HTR-8/SVneo (cell line): ENCODE measurements at regions not wholly inside any gene's neighbourhood (a gene's known extent, or its start where the extent isn't known, plus 50 kb on each side); places are given as distances from the start of the nearest gene placed in this dataset.
"Not testable (repeated sequence)": the region's sequence is repeated elsewhere in the genome, so short reads cannot be mapped to it uniquely, and the experiment has no call there.

Source experiments
- DNase-seq: peaks from one replicate; pipeline ENCODE4 v3.0.0; 2011; ENCODE audit warnings: low spot score, mixed read lengths; ENCODE audit not compliant: insufficient read length
- FAIRE-seq: peaks from 2 replicates; lab custom pipeline; 2011; peaks lifted over from hg19 to GRCh38; lab: Jason Lieb, UNC

GRCh38 chr4:124862261-124862660 lies 149.7 kb upstream of the ANKRD50 start:
- DNase-seq (no peak), FAIRE-seq (no peak)

- DNase-seq (no peak), FAIRE-seq (no peak)
These were observed 149.2 kb upstream of the ANKRD50 start for GRCh38 chr4:124861761-124862160.

- no peak for FAIRE-seq
- DNase-seq, result no peak
These were observed 142.4 kb upstream of the ANKRD50 start for GRCh38 chr4:124854968-124855367.

GRCh38 chr4:124851741-124852140 lies 139.2 kb upstream of the ANKRD50 start:
- no peak for DNase-seq
- no peak for FAIRE-seq

- FAIRE-seq (no peak), DNase-seq (no peak)
These were observed 133.8 kb upstream of the ANKRD50 start for GRCh38 chr4:124846306-124846705.

GRCh38 chr4:124839786-124840390 lies 127.4 kb upstream of the ANKRD50 start:
- FAIRE-seq (no peak), DNase-seq (no peak)

GRCh38 chr4:124833831-124834505 lies 121.4 kb upstream of the ANKRD50 start:
- FAIRE-seq, result no peak
- no peak for DNase-seq

GRCh38 chr4:124828382-124828781 lies 115.8 kb upstream of the ANKRD50 start:
- DNase-seq (no peak), FAIRE-seq (no peak)

GRCh38 chr4:124817531-124817930 lies 105.0 kb upstream of the ANKRD50 start:
- DNase-seq, result no peak
- FAIRE-seq, result no peak

- DNase-seq, FAIRE-seq: not testable (repeated sequence)
These were observed 99.7 kb upstream of the ANKRD50 start for GRCh38 chr4:124812203-124812602.

GRCh38 chr4:124810827-124811226 lies 98.3 kb upstream of the ANKRD50 start:
- no peak for FAIRE-seq
- DNase-seq, result no peak

GRCh38 chr4:124807421-124807820 lies 94.9 kb upstream of the ANKRD50 start:
- no peak for FAIRE-seq
- DNase-seq, result no peak

- FAIRE-seq (no peak), DNase-seq (no peak)
These were observed 93.9 kb upstream of the ANKRD50 start for GRCh38 chr4:124806403-124806802.

- FAIRE-seq (no peak), DNase-seq (no peak)
These were observed 92.1 kb upstream of the ANKRD50 start for GRCh38 chr4:124804584-124804983.

GRCh38 chr4:124804041-124804440 lies 91.5 kb upstream of the ANKRD50 start:
- DNase-seq (no peak), FAIRE-seq (no peak)

- FAIRE-seq, result no peak
- DNase-seq, result no peak
These were observed 91.1 kb upstream of the ANKRD50 start for GRCh38 chr4:124803641-124804040.

GRCh38 chr4:124803026-124803425 lies 90.5 kb upstream of the ANKRD50 start:
- DNase-seq (no peak), FAIRE-seq (no peak)

- DNase-seq (no peak), FAIRE-seq (no peak)
These were observed 84.7 kb upstream of the ANKRD50 start for GRCh38 chr4:124797223-124797622.

GRCh38 chr4:124790471-124790870 lies 77.9 kb upstream of the ANKRD50 start:
- DNase-seq, result no peak
- FAIRE-seq, result no peak

GRCh38 chr4:124786634-124787033 lies 74.1 kb upstream of the ANKRD50 start:
- FAIRE-seq, result no peak
- no peak for DNase-seq

GRCh38 chr4:124785645-124786044 lies 73.1 kb upstream of the ANKRD50 start:
- FAIRE-seq (no peak), DNase-seq (no peak)

GRCh38 chr4:124783847-124784246 lies 71.3 kb upstream of the ANKRD50 start:
- DNase-seq, result no peak

More at GRCh38 chr4:124783847-124784246, 71.3 kb upstream of the ANKRD50 start:
- no peak for FAIRE-seq
